DMS79 treated with DMSO at 0.1 percent for 48 hours (cell line): ENCODE measurements at regions not wholly inside any gene's neighbourhood (a gene's known extent, or its start where the extent isn't known, plus 50 kb on each side); places are given as distances from the start of the nearest gene placed in this dataset.
A peak's percentile ranks its signal among the peaks of the same experiment; 100 is the strongest.

Experiments
- DNase-seq: peaks from one replicate; lab custom pipeline; 2025; lab: John Stamatoyannopoulos, UW

GRCh38 chr4:43987331-43987944, 461.2 kb downstream of the KCTD8 start:
- no peak for DNase-seq

GRCh38 chr4:43990551-43990950, 458.1 kb downstream of the KCTD8 start:
- DNase-seq, result no peak

GRCh38 chr4:43990963-43991362, 457.6 kb downstream of the KCTD8 start:
- DNase-seq, result no peak

GRCh38 chr4:43992552-43992951, 456.1 kb downstream of the KCTD8 start:
- DNase-seq, result no peak

DNA sequence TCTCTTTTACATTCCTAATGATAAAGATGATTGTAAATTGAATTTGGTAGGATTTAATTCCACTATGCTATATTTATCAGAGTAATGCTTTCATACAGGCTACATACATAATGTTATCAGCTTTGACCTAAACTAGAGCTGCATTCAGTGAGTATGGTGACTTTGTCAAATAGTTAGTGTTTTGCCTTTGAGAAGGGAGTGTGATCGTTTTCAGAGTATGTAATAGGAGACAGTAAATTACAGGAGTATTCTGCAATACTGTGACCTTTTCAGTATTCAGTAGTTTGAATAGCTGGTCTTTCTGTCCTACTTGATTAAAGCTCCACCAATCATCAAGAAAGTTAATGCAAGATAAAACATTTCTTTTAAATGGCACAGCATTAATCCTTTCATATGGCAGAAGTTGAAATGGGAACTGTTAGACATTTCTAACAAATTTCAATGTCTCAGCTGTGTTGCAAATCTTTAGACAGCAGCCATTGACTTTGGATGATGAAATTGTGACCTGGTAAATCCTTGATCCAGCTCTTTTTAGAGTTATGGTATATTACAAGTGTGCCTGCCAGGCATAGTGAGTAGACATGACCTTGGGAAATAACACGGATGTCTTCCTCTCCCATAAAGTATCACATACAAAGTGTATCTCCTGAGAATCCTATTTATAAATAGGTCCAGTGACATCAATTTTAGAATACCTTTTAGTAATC, 455.3 kb downstream of the KCTD8 start:
- no peak for DNase-seq

DNA sequence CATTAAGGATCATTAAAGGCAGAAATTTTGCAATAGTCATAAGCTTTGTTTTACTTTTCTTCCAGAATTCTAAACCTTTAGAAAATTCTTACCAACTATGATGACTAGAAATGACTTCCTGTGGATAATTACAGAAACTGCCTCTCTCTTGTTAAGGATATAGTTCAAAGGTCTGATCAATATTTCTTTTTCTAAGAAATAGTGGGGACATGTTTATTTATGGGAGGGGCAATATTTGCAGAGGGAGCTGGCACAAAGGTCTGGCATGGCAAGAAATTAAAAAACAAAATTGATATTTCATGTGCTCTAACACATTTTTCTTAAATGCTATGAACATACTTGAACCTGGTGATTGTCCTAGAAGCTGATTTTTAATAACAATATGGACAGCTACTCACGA, 448.9 kb downstream of the KCTD8 start:
- no peak for DNase-seq

DNA sequence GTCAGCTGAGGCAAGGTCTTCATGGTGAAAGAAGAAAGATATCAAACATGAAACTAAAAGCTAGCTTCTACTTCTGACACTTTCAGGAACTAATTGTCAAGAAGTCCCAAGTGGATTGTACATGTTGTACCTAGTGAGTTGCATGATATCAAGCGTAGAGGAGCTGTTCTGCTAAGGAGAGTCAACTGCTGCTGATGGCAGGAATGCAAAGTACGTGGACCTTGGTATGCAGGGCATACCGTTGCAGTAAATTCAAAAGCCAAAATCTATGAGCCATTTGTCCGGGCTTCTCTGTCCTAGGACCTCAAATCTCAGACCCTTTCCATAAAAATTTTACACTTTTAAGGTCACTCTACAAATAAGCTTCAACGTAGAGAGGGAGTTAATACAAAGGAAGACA, 446.2 kb downstream of the KCTD8 start:
- DNase-seq, result no peak

- peak; percentile 12 for DNase-seq
Observed at GRCh38 chr4:44016570-44017421, 431.8 kb downstream of the KCTD8 start.

DNA sequence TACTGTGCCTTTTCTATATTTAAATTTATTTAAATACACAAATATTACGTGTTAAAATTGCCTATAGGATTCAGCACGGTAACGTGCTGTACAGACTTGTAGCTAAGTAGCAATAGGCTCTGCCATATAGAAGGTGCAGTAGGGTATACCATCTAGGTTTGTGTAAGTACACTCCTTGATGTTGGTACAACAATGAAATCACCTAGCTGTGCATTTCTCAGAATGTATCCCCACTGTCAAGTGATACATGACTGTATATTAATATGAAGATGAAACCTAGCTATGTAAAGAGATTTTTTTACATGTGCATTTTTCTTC, 431.2 kb downstream of the KCTD8 start:
- no peak for DNase-seq

GRCh38 chr4:44019721-44020120, 428.9 kb downstream of the KCTD8 start:
- no peak for DNase-seq

- DNase-seq, result no peak
Observed at GRCh38 chr4:44025376-44026020, 423.1 kb downstream of the KCTD8 start.

DNA sequence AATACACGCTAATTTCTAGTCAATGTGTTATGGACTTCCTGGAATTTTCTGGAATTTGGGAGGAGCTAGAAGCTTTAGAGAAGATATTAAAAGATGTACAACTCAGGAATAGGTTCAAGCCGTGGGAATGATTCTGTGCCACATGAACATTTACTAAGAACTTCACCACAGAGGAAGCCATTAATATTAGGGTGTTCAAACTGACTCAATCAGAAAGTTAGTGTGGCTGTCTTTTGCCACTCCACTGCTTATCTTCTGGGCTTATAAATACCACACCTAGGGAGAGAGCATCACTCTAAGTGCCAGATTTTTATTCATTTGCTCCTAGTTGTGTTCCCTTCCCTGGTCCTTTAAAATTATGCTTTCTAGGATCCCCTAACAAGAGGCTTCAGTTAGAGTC, 409.8 kb downstream of the KCTD8 start:
- DNase-seq, result no peak

- no peak for DNase-seq
Observed at GRCh38 chr4:44046491-44046890, 402.1 kb downstream of the KCTD8 start.

- DNase-seq, result no peak
Observed at GRCh38 chr4:44056721-44057151, 391.9 kb downstream of the KCTD8 start.

DNA sequence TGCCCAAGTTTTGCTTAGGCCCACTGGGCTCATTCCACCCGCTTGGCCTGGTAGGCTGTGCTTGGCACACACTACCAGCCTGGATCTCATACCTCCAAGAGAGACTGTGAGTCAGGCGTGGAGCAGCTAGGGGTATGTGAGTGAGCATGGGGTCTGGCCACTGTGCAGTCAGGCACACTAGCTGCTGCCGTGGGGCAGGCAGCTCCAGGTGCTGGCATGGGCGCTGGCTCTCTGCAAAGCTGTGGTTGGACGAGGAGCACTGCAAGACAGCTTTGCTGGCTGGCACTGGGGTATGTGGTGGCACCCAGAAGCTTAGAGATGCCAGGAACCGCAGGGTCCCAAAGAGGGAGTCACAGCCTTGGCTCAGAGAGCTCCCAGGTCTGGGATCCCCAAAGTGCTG, 377.8 kb downstream of the KCTD8 start:
- DNase-seq, result no peak

DNA sequence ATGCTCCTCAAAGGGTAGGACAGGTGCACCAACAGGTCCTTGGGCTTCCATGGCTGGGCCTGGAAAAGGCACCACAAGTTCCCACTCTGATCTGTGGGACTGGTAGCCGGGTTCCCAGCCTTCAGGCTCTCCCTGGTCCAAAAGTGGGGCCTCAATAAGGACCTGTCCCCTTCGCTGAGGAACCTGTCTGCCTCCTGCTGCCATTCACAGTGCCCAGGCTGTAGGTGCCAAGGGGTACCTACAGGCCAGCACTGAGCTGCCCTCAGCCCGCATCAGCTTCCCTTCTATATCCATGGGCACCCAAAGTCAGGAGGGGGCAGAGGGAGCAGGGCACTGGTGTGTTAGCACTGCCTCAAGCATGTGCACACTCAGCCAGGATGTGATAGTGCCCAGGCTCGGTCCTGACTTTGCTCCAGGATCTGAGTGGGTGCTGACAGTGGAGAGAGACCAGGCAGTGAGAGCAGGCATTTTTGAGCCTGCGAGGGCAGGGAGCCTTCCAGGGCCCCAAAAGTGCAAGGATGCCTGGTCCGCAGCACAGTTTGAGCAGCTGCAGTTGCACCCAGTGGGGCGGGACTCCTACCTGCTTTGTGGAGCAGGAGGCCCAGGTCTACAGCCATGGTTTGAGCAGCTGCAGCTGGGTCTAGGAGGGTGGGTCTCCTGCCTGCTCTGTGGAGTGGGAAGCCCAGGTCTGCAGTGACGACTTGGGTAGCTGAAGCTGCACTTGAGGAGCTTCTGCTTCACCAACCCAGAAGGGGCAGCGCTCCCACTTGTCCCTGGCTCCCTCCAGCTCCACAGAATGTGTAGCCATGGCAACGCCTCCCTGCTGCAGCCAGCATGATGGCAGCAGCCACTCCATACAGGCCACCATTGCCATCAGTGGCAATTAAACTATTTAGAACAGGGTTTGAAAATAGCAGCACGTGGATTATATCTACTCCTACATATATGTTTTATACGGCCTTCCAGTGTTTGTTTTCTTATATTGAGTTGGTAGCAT, 376.4 kb downstream of the KCTD8 start:
- no peak for DNase-seq

GRCh38 chr4:44086753-44087152, 361.9 kb downstream of the KCTD8 start:
- DNase-seq, result no peak

DNA sequence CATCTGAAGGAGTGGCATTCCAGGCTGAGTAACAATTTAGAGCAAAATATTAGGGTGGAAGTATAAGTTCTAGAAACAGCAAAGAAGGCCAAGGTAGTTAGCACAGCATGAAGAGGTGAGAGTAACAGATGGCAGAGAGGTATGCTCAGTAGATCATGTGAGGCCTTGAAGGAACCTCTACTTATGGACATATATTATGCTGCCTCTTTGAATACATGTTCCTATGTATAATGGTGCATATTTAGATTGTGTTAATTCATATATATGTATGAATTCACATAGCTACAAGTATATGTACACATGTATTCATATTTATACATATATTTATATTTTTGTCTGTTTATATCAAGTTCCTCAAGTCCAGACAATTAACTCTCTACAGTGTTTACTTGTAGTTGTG, 355.2 kb downstream of the KCTD8 start:
- DNase-seq, result no peak

- no peak for DNase-seq
Observed at GRCh38 chr4:44098973-44099372, 349.6 kb downstream of the KCTD8 start.

DNA sequence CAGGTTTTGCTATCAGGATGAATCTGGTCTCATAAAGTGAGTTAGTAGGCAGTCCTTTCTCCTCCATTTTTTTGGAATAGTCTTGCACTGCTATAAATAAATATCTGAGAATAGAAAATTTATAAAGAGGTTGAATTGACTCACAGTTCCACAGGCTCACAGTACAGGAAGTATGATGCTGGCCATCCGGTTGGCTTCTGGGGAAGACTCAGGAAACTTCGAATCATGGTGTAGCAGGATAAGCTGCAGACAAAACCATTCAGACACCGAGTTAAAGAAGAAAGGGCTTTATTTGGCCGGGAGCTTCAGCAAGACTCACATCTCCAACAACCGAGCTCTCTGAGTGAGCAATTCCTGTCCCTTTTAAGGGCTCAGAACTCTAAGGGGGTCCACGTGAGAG, 348.2 kb downstream of the KCTD8 start:
- DNase-seq, result no peak

- DNase-seq, result no peak
Observed at GRCh38 chr4:44118971-44119680, 329.5 kb downstream of the KCTD8 start.
